HFFc6 (cell line): ENCODE measurements at regions not wholly inside any gene's neighbourhood (a gene's known extent, or its start where the extent isn't known, plus 50 kb on each side); places are given as distances from the start of the nearest gene placed in this dataset.

Experiments
- DNase-seq: peaks from one replicate; pipeline ENCODE4 v3.0.0-alpha.2; 2018
- H3K27ac Mint-ChIP-seq: 2 replicates; pipeline ENCODE4 v1.8.0; 2020; ENCODE audit warnings: mild to moderate bottlenecking, mixed read lengths
- H3K27me3 Mint-ChIP-seq: 2 replicates; pipeline ENCODE4 v1.8.0; 2021; ENCODE audit warnings: mild to moderate bottlenecking, moderate library complexity, mixed read lengths; ENCODE audit not compliant: insufficient read depth
- H3K36me3 Mint-ChIP-seq: 2 replicates; pipeline ENCODE4 v1.8.0; 2021; ENCODE audit warnings: low read depth, mixed read lengths
- H3K4me1 Mint-ChIP-seq: 2 replicates; pipeline ENCODE4 v1.8.0; 2020; ENCODE audit warnings: low read depth, mixed read lengths
- H3K4me3 Mint-ChIP-seq: 2 replicates; pipeline ENCODE4 v1.8.0; 2020; ENCODE audit warnings: mild to moderate bottlenecking, moderate library complexity, mixed read lengths
- H3K9me3 Mint-ChIP-seq: 2 replicates; pipeline ENCODE4 v1.8.0; 2020; ENCODE audit warnings: mild to moderate bottlenecking, mixed read lengths
- TF ChIP-seq, protein P1 (sequence below): fragments of 200-600 bp; sonication (generic); IDR thresholded peaks from 2 replicates; pipeline ENCODE4 v1.5.0; 2021; ENCODE audit warnings: antibody characterized with exemption, mild to moderate bottlenecking

DNA sequence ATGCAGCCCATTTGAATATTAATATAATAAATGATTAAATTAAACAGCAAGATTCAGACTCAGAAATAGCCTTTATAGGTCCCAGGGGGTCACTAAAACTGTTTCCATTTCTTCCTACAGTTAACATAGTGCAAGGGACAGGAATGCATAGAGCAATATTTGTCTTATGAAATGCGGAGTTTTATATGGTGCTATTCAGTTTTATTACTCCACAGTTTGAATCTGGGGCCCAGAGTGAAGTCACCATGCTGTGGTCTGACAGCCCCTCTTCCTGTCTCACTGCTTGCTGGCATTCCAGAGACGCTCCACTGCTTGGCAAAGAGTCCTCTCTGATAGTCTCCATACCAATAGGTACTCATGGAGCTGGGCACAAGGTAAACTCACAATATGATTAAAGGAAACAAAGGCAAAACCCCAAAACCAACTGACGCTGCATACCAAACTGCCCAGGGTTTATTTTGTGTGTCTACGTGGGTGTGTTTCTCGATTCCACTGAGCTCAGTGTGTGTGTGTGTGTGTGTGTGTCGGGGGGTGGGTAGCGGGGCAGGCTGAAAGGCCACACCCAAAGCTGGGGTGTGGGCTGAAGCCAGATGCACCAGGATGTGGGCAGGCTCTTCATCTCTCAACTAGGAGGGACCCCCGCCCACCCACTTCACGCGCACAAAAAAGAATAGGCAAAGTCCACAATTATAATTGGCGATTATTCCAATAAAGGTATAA is 277.9 kb downstream of the TSHZ3 start:
- peaks cover 8% of the 10 kb centered on the region for H3K4me1 Mint-ChIP-seq
- no peak for DNase-seq
- H3K9me3 Mint-ChIP-seq = no peaks in the 10 kb centered on the region
- TF ChIP-seq, protein P1, sequence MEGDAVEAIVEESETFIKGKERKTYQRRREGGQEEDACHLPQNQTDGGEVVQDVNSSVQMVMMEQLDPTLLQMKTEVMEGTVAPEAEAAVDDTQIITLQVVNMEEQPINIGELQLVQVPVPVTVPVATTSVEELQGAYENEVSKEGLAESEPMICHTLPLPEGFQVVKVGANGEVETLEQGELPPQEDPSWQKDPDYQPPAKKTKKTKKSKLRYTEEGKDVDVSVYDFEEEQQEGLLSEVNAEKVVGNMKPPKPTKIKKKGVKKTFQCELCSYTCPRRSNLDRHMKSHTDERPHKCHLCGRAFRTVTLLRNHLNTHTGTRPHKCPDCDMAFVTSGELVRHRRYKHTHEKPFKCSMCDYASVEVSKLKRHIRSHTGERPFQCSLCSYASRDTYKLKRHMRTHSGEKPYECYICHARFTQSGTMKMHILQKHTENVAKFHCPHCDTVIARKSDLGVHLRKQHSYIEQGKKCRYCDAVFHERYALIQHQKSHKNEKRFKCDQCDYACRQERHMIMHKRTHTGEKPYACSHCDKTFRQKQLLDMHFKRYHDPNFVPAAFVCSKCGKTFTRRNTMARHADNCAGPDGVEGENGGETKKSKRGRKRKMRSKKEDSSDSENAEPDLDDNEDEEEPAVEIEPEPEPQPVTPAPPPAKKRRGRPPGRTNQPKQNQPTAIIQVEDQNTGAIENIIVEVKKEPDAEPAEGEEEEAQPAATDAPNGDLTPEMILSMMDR = no peak
- H3K36me3 Mint-ChIP-seq = no peaks in the 10 kb centered on the region
- no peak overlapping the region for H3K27ac Mint-ChIP-seq
- no peak overlapping the region for H3K4me3 Mint-ChIP-seq
- peaks cover 16% of the 10 kb centered on the region for H3K27me3 Mint-ChIP-seq

DNA sequence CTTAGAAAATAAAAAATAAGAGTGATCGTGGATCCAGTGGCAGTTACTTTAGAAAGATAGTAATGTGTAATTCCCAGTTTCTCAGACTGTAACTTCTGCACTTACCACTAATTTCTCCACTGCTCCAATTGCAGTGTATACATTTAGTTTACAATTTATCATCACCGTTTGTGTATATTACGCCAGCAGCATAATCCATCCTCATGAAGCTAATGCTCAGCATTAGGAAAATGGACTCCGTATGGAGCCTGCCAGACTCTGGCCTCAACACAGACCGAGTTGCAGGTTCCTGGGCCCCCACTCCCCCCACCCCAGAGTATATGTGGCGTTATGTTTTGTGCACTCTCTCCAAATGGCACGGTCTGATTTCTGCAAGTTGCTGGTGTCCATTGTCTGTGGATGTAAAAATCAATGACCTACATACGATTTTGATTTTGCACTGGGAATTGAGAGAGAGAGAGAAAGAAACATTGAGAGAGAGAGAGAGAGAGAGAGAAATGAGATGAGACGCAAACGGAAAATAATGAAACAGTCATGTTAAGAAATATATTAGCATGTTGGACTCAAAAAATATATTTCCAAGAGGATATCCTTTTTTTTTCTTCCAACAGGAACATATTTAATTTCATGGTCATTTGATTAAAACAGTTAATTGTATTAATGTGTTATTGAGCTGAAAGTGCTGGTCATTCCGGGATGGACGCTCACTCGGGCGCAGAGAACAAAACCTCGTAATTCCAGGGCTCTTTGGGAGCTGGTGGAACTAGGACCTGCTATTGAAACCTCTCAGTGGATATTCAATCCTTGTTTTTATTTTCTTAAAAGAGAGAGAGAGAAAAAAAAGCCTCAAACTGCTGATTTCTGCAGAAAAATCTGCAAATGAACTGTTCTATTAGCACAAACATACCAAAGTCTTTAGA is 278.8 kb downstream of the TSHZ3 start:
- H3K27ac Mint-ChIP-seq = no peak overlapping the region
- H3K9me3 Mint-ChIP-seq = no peaks in the 10 kb centered on the region
- peaks cover 16% of the 10 kb centered on the region for H3K27me3 Mint-ChIP-seq

DNA sequence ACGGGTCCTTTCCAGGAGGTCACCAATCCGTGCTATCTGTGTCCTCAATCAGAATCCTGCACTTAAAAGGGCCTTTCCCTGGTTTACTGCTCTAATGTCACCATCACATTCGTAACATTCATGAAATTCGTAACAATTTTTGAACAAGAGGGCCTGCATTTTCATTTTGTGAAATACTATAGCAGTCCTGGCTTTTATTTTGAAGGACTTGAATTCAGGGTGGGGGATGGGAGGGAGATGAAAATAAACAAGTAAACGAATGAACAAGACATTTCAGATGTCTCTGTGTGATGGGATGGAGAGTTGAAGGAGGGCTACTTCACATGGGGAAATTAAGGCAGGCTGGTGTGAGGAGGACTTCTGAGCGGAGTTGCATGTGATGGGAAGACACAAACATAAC is 281.0 kb downstream of the TSHZ3 start:
- Mint-ChIP-seq H3K4me3 (no peak overlapping the region), H3K27me3 (peaks cover 11% of the 10 kb centered on the region), H3K36me3 (no peaks in the 10 kb centered on the region), H3K4me1 (peaks cover 12% of the 10 kb centered on the region), H3K27ac (no peak overlapping the region), H3K9me3 (no peaks in the 10 kb centered on the region)
- DNase-seq = no peak
- TF ChIP-seq, protein P1 = no peak

More for the DNA sequence above, 278.8 kb downstream of the TSHZ3 start:
- Mint-ChIP-seq H3K36me3 (no peaks in the 10 kb centered on the region), H3K4me1 (peaks cover 12% of the 10 kb centered on the region), H3K4me3 (no peak overlapping the region)
- no peak for DNase-seq
- TF ChIP-seq, protein P1 = no peak

DNA sequence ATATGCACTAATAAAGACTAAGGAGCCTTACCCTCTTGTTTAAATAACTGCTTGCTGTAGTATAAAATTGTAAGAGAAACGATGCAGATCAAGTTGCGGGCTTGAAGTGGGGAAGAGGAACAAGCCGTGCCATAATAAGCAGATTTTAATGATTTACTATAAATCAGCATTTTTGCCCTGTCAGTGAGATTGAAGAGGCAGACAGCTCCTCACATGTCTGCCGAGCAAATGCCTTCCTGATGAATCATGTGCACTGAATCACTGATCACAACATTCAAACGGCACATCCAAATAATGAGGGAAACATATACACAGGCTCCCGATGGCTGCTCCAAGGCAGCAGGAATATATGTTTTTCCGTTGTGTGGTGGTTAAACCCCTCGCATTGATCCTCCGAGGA is 282.9 kb downstream of the TSHZ3 start:
- peaks cover 2% of the 10 kb centered on the region for H3K27me3 Mint-ChIP-seq
- peaks cover 12% of the 10 kb centered on the region for H3K4me1 Mint-ChIP-seq
- TF ChIP-seq, protein P1 = no peak
- H3K27ac Mint-ChIP-seq = no peak overlapping the region
- no peaks in the 10 kb centered on the region for H3K9me3 Mint-ChIP-seq
- no peaks in the 10 kb centered on the region for H3K36me3 Mint-ChIP-seq
- peak; percentile 44 for DNase-seq
- H3K4me3 Mint-ChIP-seq = no peak overlapping the region

DNA sequence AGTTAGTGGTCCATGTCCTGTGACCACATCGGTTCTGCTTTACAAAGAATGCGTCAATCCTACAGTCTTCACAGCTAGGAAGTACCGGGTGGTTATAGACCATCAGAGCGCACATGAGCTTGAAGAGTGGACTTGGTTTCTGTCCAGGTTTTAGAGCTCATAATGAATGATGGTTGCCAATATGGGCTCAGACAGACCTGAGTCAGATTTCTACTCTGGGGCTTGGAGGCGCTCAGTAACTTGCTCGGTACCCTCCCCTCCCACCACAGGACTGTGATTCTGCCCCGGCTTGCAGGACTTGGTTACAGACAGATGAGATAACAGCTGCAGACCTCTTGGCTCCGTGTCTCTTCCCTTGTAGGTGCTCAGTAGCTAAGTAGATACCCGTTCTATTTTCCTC is 284.7 kb downstream of the TSHZ3 start:
- peaks cover 12% of the 10 kb centered on the region for H3K4me1 Mint-ChIP-seq
- no peak overlapping the region for H3K4me3 Mint-ChIP-seq
- no peaks in the 10 kb centered on the region for H3K36me3 Mint-ChIP-seq

More for the DNA sequence above, 284.7 kb downstream of the TSHZ3 start:
- Mint-ChIP-seq H3K27ac (no peak overlapping the region), H3K9me3 (no peaks in the 10 kb centered on the region), H3K27me3 (peaks cover 2% of the 10 kb centered on the region)
- TF ChIP-seq, protein P1 = no peak
- no peak for DNase-seq
